ENCODE measurements at regions not wholly inside any gene's neighbourhood (a gene's known extent, or its start where the extent isn't known, plus 50 kb on each side); places are given as distances from the start of the nearest gene placed in this dataset.

DNA sequence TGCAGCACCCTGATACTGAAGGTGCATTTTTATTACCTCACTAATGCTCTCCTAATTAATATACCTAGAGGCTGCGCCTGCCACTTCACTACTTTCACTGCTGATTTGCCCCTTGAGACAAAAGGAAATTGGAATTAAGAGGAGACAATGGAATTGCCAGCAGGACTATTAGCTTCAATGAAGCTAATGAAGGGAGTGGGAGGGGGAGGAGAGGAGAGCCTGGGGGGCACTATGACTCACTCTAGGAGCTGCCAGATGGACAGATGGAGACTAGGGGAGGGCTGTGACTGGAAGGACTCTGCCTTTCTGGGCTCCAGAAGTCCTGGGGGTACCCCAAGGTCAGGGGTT lies 102.8 kb upstream of the DRD2 start:
- H4K5ac ChIP-seq (ENCODE audit: low read depth, low read length): no peak overlapping the region
- no peaks in the 10 kb centered on the region for H4K20me1 ChIP-seq (ENCODE audit: insufficient read depth, low read length)
- H3K4ac ChIP-seq (ENCODE audit: low read depth, low read length): no peak overlapping the region
- H3K27me3 ChIP-seq (ENCODE audit: control insufficient read depth, insufficient read depth, low read length): peaks cover 15% of the 10 kb centered on the region
- H3K36me3 ChIP-seq (ENCODE audit: control insufficient read depth, insufficient read depth, low read length): no peaks in the 10 kb centered on the region
- H2BK20ac ChIP-seq (ENCODE audit: low read depth, low read length): no peak overlapping the region
- ATAC-seq (ENCODE audit: low read depth) (no peak), DNase-seq (no peak)
- no peak overlapping the region for H3K4me3 ChIP-seq (ENCODE audit: insufficient read depth, low read depth, low read length)
- H3K18ac ChIP-seq (ENCODE audit: low read depth, low read length): no peak overlapping the region
- dilution Hi-C loops (cut with HindIII; ENCODE audit: low sequenced_read_pairs, unreplicated experiment): no loop called here
- no peak overlapping the region for H2BK120ac ChIP-seq (ENCODE audit: low read depth, low read length)
- no peak overlapping the region for H2AK5ac ChIP-seq (ENCODE audit: low read depth, low read length)
- ChIA-PET CTCF (no interaction called here), POLR2A (ENCODE audit: unreplicated experiment) (no interaction called here)
- TF ChIP-seq CTCF (conservative IDR thresholded peaks at IDR 0.05; ENCODE audit: low read depth, low read length): no peak
- TF ChIP-seq BHLHE40 (IDR thresholded peaks at IDR 0.05; ENCODE audit: low read depth, low read length): no peak
- TF ChIP-seq NFE2L2 (IDR thresholded peaks at IDR 0.05; ENCODE audit: low read depth, low read length): no peak
- TF ChIP-seq CHD1 (IDR thresholded peaks at IDR 0.05; ENCODE audit: low read depth, low read length): no peak
- no peak for TF ChIP-seq RCOR1 (IDR thresholded peaks at IDR 0.05; ENCODE audit: insufficient replicate concordance, low read length)
- no peak for TF ChIP-seq MAZ (IDR thresholded peaks at IDR 0.05; ENCODE audit: borderline replicate concordance, low read depth, low read length)
- TF ChIP-seq CEBPB (IDR thresholded peaks at IDR 0.05; ENCODE audit: low read depth, low read length): no peak
- H3K4me2 ChIP-seq (ENCODE audit: low read depth, low read length): no peak overlapping the region
- no peak overlapping the region for H4K8ac ChIP-seq (ENCODE audit: low read depth in 2 of 2, low read length in 2 of 2)
- in situ Hi-C loops (cut with MboI; ENCODE audit: low sequenced_read_pairs): no loop called here
- no CpG with 5 or more reads among the region's 1 CpG for WGBS, 2 experiments (ENCODE audit: extremely low coverage in 2 of 2, insufficient read length in 1 of 2)
- no peak overlapping the region for H3K56ac ChIP-seq (ENCODE audit: extremely low read depth, insufficient read depth, low read length)
- no peak overlapping the region for H2AFZ ChIP-seq (replicated peaks; ENCODE audit: low read length, poor library complexity)
- H3K9me1 ChIP-seq (ENCODE audit: insufficient read depth, low read length): no peaks in the 10 kb centered on the region; the same call in 1 of the 2 replicates
- H3K27ac ChIP-seq (ENCODE audit: insufficient read depth, low read length): no peak overlapping the region
- H2BK5ac ChIP-seq (ENCODE audit: low read depth, low read length, poor library complexity, severe bottlenecking): no peak overlapping the region
- intact Hi-C loops (cut with micrococcal nuclease): no loop called here
- H2BK15ac ChIP-seq (ENCODE audit: low read depth, low read length): no peak overlapping the region
- H3K9me3 ChIP-seq (ENCODE audit: control insufficient read depth, insufficient read depth, low read length): no peaks in the 10 kb centered on the region
- no peak overlapping the region for H3K14ac ChIP-seq (replicated peaks; ENCODE audit: low read depth, low read length)
- H2AK9ac ChIP-seq (replicated peaks; ENCODE audit: low read depth, low read length, poor library complexity): no peak overlapping the region
- no peak overlapping the region for H3K9ac ChIP-seq (ENCODE audit: low read depth, low read length)
- H4K91ac ChIP-seq (ENCODE audit: insufficient read depth, low read depth, low read length): no peak overlapping the region
- no TSS peak for BruUV-seq (replicated peaks)
- H3K79me1 ChIP-seq (ENCODE audit: low read depth in 1 of 2, low read length in 2 of 2): no peaks in the 10 kb centered on the region
- H3K23ac ChIP-seq (ENCODE audit: low read depth, low read length): no peak overlapping the region
- H3K4me1 ChIP-seq (ENCODE audit: control insufficient read depth, insufficient read depth, low read length): no peaks in the 10 kb centered on the region

Data from IMR-90 (cell line).